OCI-M1 (cell line): ENCODE measurements at regions not wholly inside any gene's neighbourhood (a gene's known extent, or its start where the extent isn't known, plus 50 kb on each side); places are given as distances from the start of the nearest gene placed in this dataset.
A peak's percentile ranks its signal among the peaks of the same experiment; 100 is the strongest.

Experiments
- DNase-seq: peaks from one replicate; lab custom pipeline; 2025; lab: John Stamatoyannopoulos, UW

DNA sequence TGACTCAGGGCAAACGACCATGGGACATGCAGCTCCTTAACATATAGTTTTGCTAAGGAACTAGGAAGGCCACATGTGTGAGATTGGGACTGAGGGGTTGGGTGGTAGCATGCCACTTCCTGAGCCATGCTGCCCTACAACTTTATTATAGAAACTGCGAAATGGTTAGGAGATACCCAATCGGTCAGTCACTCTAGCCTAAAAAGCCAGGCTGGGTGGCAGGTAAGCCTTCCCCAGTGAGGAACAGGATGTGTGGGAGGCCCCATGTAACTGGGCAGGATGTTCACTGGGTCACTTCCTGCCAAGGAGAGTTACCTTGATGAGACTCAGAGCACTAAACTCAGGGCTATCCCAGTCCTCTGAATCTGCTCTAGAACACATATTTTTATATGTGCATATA lies 123.5 kb downstream of the MAP3K7 start:
- DNase-seq: peak; percentile 26

DNA sequence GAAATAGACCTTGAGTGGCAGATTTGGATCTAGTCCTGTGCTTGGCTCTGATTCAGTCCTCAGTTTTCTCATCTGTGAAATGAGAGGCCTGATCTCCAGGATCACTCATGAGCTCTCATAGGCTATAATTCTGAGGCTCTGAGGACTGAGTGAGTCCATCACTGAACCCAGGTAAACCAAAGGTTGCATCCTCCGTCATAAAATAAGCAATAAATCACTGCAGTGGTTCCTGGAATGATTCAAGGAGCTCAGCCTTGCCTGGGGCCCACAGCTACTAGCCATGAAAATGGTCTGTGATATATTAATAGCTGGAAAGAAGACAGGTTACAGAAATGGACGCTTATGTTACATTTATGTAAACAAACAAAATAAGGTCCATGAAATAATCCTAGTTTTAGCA lies 124.8 kb downstream of the MAP3K7 start:
- no peak for DNase-seq

GRCh38 chr6:90461383-90461782 lies 125.5 kb downstream of the MAP3K7 start:
- no peak for DNase-seq

DNA sequence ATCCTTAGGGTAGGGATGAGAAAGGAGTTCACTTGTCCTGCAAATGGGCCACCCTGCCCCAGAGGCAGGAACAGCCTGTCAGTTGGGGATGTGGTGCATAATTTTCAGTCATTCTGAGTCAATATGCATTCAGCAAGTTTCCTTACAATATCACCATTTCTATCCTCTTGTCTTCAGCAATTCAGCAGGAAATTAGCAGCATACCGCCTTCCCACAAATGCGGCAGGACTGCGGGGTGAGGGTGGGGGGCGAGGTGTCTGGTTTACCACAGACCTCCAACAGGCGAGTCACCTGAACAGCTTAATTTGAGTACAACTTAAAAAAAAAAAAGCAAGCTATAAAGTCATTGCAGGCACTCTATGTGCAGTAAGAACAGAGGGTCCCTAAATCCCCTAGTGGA lies 126.8 kb downstream of the MAP3K7 start:
- DNase-seq: no peak

DNA sequence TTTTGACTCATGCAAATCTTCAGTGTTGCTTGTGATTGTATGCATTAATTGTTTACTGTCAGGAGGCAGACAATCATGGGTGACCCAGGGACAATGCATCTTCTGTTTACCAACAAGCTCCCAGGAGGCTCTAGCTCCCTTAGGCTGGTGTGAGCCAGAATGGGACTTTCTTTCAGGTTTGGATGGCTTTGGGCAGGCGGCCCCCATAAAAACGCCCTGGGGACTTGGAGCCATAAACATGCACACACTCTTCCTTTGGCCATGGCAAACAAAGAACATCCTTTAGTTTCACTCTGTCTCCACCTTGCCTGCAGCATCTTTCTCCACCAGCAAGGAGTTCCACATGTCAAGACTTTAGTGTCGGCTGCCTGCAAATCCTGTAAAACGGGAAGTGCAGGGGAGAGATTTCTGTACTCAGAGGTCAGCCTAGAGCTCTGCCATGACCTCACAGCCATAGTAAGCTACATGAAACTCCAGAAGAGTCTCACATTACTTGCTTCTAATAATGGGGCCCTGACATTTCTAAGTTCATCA lies 127.6 kb downstream of the MAP3K7 start:
- DNase-seq: peak; percentile 61

DNA sequence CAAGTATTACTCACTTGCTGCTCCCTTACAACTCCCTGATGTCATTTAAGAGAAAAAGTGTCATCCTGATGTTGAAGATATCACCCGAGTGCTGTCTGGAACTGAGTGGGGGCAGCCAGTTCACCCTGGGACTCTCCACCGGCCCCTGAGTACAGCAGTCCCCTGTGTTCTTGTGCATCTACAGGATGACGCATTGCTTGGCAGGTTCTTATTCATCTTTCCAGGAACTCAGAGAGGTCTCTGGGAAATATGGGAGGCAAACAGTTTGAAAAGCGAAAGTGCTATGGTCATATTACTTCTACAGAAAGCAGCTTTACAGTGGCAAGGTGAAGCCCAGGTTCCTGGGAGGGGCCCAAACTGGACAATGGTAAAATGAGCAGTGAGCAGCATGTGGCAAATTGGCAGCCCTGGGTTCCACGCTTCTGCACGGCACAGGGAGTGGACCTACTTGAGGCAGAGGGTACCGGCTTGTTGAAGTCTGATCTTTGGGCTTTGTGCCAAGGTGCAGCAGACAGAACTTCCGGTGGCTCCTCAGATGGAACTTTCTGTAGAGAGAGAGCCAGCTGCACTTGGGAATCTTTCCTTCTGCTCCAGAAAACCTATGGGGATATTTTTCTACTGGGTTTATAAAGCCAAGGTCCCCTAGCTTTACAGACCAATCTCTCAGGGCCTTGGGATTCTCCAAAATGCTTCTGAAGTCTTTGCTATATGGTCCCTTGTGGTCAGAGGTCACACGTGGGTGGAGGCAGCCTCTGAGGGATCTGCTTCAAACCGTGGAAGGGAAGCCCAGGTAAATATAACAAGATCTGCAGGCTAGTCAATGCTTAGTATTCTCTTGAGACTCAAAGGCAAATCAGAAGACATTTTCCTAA lies 128.3 kb downstream of the MAP3K7 start:
- DNase-seq: peak; percentile 96

DNA sequence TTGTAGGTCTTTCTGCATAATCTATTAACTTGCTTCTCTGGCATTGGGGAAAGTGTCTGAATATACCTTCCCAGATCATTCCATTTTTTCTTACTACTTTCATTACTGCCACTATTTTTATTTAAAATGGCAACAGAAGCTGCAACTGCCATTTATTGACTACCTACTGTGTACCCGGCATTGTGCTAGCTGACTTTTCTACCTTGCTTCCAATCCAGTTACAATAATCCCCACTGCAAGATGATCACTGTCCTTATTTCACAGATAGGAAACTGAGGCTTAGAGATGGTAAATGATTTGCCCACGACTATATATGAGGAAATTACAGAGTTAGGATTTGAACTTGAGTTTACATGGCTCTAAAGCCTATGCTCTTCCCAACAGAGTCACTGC lies 129.0 kb downstream of the MAP3K7 start:
- no peak for DNase-seq

DNA sequence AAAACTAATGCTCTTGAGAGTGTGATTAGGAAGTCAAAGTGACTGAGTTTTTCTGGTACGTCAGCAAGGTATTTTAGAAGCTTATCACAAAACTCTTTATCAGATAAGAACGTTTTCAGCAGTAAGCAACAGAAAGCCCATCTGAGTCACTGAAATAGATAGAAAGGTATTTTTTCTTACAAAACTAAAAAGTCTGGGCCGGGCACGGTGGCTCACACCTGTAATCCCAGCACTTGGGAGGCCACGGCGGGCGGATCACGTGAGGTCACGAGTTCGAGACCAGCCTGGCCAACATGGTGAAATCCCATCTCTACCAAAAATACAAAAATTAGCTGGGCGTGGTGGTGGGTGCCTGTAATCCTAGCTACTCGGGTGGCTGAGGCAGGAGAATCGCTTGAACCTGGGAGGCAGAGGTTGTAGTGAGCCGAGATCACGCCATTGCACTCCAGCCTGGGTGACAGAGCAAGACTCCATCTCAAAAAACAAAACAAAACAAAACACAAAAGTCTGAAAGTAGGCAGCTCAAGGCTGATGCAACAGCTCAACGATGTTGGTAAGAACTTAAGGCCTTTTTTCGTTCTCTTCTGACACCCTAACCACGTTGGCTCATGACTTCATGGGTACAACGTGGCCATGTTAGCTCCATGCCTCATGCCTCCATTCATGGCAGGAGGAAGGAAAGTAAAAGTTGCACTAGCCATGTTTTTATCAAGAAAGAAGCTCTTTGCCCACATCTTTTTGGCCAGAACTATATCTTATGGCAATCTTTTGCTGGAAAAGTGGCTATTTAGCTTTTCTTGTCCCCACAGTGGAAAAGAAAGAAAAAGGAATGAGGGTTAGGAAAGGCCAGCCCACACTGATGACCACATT lies 129.6 kb downstream of the MAP3K7 start:
- peak; percentile 68 for DNase-seq

- no peak for DNase-seq
These were observed 130.9 kb downstream of the MAP3K7 start for GRCh38 chr6:90456001-90456400.

GRCh38 chr6:90454836-90455427 lies 131.9 kb downstream of the MAP3K7 start:
- no peak for DNase-seq

GRCh38 chr6:90450268-90450953 lies 136.5 kb downstream of the MAP3K7 start:
- DNase-seq: no peak

GRCh38 chr6:90449311-90449710 lies 137.6 kb downstream of the MAP3K7 start:
- no peak for DNase-seq

DNA sequence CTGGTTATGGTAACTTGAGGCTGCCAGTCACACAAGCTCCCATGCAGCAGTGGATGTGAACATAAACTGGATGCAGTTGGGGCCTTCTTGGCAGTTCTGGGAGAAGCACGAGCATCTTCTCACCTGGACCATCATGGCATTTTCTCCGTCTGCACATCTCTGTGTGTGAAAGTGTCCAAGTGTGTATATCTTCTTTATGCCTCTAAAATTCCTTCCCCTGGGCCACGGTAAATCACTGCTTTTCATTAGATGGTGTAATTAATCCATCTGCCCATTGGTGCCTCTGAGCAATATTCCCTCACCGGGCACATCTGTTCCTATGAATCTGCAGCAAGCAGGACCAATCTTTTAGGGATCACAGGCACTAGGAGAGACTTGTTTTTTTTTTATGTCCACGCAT lies 138.0 kb downstream of the MAP3K7 start:
- no peak for DNase-seq

DNA sequence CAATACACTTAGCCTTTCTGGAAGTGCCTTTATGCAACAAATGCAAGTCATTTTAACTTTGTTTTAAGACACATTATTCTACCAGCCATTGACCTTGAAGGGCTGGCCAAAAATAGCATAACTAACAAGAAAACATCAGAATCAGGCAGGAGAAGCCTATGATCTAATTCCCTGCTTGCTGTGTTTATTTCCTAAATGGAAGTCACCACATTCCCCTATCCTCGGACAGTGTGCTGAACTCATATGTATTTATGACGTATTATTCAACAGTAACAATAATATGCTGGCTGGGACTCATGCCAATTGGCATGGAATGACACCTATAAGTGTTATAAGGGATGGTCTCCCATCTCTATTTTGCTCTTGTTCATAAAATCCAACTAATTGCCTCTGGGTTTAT lies 140.7 kb downstream of the MAP3K7 start:
- no peak for DNase-seq

GRCh38 chr6:90445533-90446108 lies 141.3 kb downstream of the MAP3K7 start:
- DNase-seq: no peak

- DNase-seq: no peak
These were observed 142.6 kb downstream of the MAP3K7 start for GRCh38 chr6:90444160-90444714.

DNA sequence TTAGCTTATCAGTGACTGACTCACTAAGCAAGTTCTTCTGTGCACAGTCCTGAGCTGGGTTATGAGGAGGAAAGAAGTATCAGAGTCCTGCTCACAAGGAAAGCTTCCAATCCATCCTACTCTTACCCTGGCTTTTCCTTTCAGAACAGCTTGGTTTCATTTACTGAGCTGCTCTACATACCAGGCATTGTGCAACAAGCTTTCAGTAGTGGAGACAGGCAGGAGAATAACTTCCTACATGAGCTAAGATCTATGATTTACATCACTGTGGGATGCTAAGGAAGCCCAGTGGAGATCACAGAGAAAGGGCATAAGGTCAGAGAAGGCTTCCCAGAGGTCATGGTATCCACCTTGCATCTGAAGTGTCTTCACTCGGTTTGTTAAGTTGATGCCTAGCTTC lies 144.5 kb downstream of the MAP3K7 start:
- DNase-seq: no peak

DNA sequence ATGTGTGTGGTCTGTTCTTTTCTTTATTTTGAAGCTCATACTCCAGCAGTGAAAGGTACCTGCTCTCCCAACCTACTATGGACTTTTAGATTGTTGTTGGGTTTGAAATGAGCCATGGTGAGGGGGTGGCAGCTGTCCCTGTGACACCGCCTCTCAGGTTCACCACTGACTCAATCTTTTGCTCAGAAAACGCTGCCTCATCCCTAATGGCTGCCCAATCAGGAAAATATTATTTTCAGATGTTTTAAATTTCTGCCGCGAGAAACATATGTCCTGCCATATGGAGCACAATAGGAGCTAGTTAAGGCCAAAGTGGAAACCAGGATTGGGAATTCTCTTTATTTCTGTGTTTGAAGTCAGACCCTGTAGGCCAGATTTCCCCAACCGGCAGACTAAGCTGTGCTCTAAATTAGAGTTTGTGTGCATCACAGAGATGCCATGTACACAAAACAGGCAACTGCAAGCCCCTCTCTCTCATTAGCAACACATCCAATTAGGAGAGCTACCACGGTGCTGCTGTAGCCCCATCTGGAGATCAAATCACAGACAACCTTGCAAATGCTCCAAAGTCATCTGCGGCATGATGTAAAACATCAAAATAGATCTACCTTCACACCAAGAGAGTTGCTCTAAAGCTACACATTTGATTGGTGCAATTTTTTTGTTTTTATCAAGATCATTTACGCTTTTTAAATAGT lies 144.1 kb upstream of the BACH2 start:
- DNase-seq: no peak

DNA sequence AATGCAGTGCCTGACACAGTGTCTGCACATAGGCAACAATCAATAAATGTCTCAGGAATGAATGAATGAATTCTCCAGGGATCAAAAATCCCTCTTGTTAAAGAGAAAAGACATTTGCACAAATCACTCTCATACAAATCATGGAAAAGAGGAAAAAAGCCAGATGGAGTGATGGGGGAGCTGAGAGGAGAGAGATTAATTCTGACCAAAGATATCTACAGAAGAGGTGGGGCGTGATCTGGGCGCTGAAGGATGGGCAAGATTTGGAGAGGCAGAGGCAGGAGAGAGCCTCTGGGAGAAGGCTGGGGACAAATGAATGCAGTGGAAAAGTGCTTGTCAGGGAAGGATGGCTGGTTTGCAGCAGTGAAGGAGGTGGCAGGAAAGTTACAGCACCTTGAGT lies 142.9 kb upstream of the BACH2 start:
- DNase-seq: no peak

DNA sequence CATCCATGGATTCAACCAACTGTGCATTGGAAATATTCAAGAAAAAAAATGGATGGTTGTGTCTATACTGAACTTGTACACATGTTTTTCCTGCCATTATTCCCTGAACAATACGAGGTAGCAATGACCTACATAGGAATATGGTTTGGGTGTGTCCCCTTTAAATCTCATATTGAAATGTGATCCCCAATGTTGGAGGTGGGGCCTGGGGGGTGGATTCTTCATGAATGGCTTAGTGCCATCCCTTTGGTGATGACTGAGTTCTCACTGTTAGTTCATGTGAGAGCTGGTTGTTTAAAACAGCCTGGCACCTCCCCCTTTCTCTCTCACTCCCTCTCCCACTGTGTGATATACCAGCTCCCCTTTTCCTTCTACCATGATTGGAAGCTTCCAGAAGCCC lies 139.8 kb upstream of the BACH2 start:
- no peak for DNase-seq
